LNCaP clone FGC (cell line): ENCODE measurements at regions not wholly inside any gene's neighbourhood (a gene's known extent, or its start where the extent isn't known, plus 50 kb on each side); places are given as distances from the start of the nearest gene placed in this dataset.

Experiments
- DNase-seq: peaks from one replicate; pipeline ENCODE4 v3.0.0-alpha.2; 2011; ENCODE audit warnings: low read depth
- H3K4me3 ChIP-seq: 2 replicates; pipeline ENCODE4 v1.5.1; 2011; ENCODE audit warnings: mild to moderate bottlenecking, low read depth, low read length, control low read depth
- CTCF ChIP-seq: IDR thresholded peaks from 2 replicates; pipeline ENCODE4 v1.5.1; 2012; ENCODE audit warnings: mild to moderate bottlenecking; ENCODE audit not compliant: control insufficient read depth, insufficient read depth; ENCODE audit errors: extremely low read depth

- no peak overlapping the region for H3K4me3 ChIP-seq
- DNase-seq, result no peak
- TF ChIP-seq CTCF, result no peak
These were observed 227.0 kb downstream of the SPRY1 start for GRCh38 chr4:123623611-123624010.

GRCh38 chr4:123624959-123625358 lies 228.4 kb downstream of the SPRY1 start:
- no peak overlapping the region for H3K4me3 ChIP-seq
- TF ChIP-seq CTCF, result no peak
- DNase-seq, result no peak

GRCh38 chr4:123628288-123628687 lies 231.7 kb downstream of the SPRY1 start:
- TF ChIP-seq CTCF, result no peak
- no peak for DNase-seq
- no peak overlapping the region for H3K4me3 ChIP-seq

- H3K4me3 ChIP-seq, result no peak overlapping the region
- TF ChIP-seq CTCF, result no peak
- no peak for DNase-seq
These were observed 235.4 kb downstream of the SPRY1 start for GRCh38 chr4:123631786-123632692.

GRCh38 chr4:123632693-123633030 lies 236.1 kb downstream of the SPRY1 start:
- TF ChIP-seq CTCF, result no peak
- no peak overlapping the region for H3K4me3 ChIP-seq
- no peak for DNase-seq

- no peak for TF ChIP-seq CTCF
- DNase-seq, result no peak
- H3K4me3 ChIP-seq, result no peak overlapping the region
These were observed 242.2 kb downstream of the SPRY1 start for GRCh38 chr4:123638834-123639233.

GRCh38 chr4:123640271-123640670 lies 243.7 kb downstream of the SPRY1 start:
- no peak overlapping the region for H3K4me3 ChIP-seq
- no peak for DNase-seq
- no peak for TF ChIP-seq CTCF
